Left hindlimb (tissue), 1 donor: ENCODE measurements at regions not wholly inside any gene's neighbourhood (a gene's known extent, or its start where the extent isn't known, plus 50 kb on each side); places are given as distances from the start of the nearest gene placed in this dataset.

Source experiments
- DNase-seq: peaks from one replicate; pipeline ENCODE4 v3.0.0-alpha.2; 2018

- no peak for DNase-seq
Measured at GRCh38 chr7:40977533-40977932, 725.4 kb downstream of the INHBA start.

GRCh38 chr7:40972426-40972825 is 730.5 kb downstream of the INHBA start:
- no peak for DNase-seq

- DNase-seq = no peak
Measured at GRCh38 chr7:40969641-40970040, 733.2 kb downstream of the INHBA start.

- no peak for DNase-seq
Measured at GRCh38 chr7:40966693-40967092, 736.2 kb downstream of the INHBA start.

GRCh38 chr7:40965774-40966173 is 737.1 kb downstream of the INHBA start:
- DNase-seq = no peak

- DNase-seq = no peak
Measured at GRCh38 chr7:40965016-40965415, 737.9 kb downstream of the INHBA start.

GRCh38 chr7:40964610-40965009 is 738.3 kb downstream of the INHBA start:
- DNase-seq = no peak

GRCh38 chr7:40959955-40960354 is 742.9 kb downstream of the INHBA start:
- DNase-seq = no peak

- DNase-seq = no peak
Measured at GRCh38 chr7:40948239-40948638, 754.7 kb downstream of the INHBA start.

GRCh38 chr7:40947566-40947965 is 755.3 kb downstream of the INHBA start:
- no peak for DNase-seq

- no peak for DNase-seq
Measured at GRCh38 chr7:40946549-40946948, 756.3 kb downstream of the INHBA start.

GRCh38 chr7:40945788-40946187 is 757.1 kb downstream of the INHBA start:
- DNase-seq = no peak

- no peak for DNase-seq
Measured at GRCh38 chr7:40944981-40945585, 757.8 kb downstream of the INHBA start.

- DNase-seq = no peak
Measured at GRCh38 chr7:40937879-40938278, 765.0 kb downstream of the INHBA start.

- no peak for DNase-seq
Measured at GRCh38 chr7:40935435-40935834, 767.5 kb downstream of the INHBA start.

- DNase-seq = no peak
Measured at GRCh38 chr7:40923626-40924025, 779.3 kb downstream of the INHBA start.

GRCh38 chr7:40922316-40922670 is 780.6 kb downstream of the INHBA start:
- no peak for DNase-seq

- DNase-seq = no peak
Measured at GRCh38 chr7:40921589-40922315, 781.1 kb downstream of the INHBA start.

GRCh38 chr7:40918701-40919271 is 784.0 kb downstream of the SUGCT start:
- no peak for DNase-seq

GRCh38 chr7:40916813-40917212 is 782.0 kb downstream of the SUGCT start:
- DNase-seq = no peak

GRCh38 chr7:40915071-40915470 is 780.3 kb downstream of the SUGCT start:
- no peak for DNase-seq
